ENCODE measurements at regions not wholly inside any gene's neighbourhood (a gene's known extent, or its start where the extent isn't known, plus 50 kb on each side); places are given as distances from the start of the nearest gene placed in this dataset.

- TF ChIP-seq NFE2L2 (IDR thresholded peaks at IDR 0.05; ENCODE audit: low read depth, low read length) (no peak), POLR2A (IDR thresholded peaks at IDR 0.05; ENCODE audit: low read depth, low read length) (no peak), CEBPB (IDR thresholded peaks at IDR 0.05; ENCODE audit: low read depth, low read length) (no peak), BHLHE40 (IDR thresholded peaks at IDR 0.05; ENCODE audit: low read depth, low read length) (no peak), RAD21 (IDR thresholded peaks at IDR 0.05; ENCODE audit: low read length) (no peak), FOS (IDR thresholded peaks at IDR 0.05; ENCODE audit: low read depth, low read length) (no peak), SMC3 (IDR thresholded peaks at IDR 0.05; ENCODE audit: low read depth, low read length) (no peak), USF2 (IDR thresholded peaks at IDR 0.05; ENCODE audit: low read depth, low read length) (no peak), MXI1 (IDR thresholded peaks at IDR 0.05; ENCODE audit: borderline replicate concordance, low read depth, low read length) (no peak), MAZ (IDR thresholded peaks at IDR 0.05; ENCODE audit: borderline replicate concordance, low read depth, low read length) (no peak), ELK1 (IDR thresholded peaks at IDR 0.05; ENCODE audit: borderline replicate concordance, low read depth, low read length) (no peak)
- no peak overlapping the region for H3K4me2 ChIP-seq (ENCODE audit: low read depth, low read length)
- H3K4me3 ChIP-seq (ENCODE audit: insufficient read depth, low read depth, low read length), result no peak overlapping the region
- H3K36me3 ChIP-seq (ENCODE audit: control insufficient read depth, insufficient read depth, low read length), result no peaks in the 10 kb centered on the region
- no peak overlapping the region for H2BK15ac ChIP-seq (ENCODE audit: low read depth, low read length)
- no peak overlapping the region for H4K91ac ChIP-seq (ENCODE audit: insufficient read depth, low read depth, low read length)
- H3K56ac ChIP-seq (ENCODE audit: extremely low read depth, insufficient read depth, low read length), result no peak overlapping the region
- no peak for ATAC-seq (ENCODE audit: low read depth)
- no peak overlapping the region for H2AFZ ChIP-seq (replicated peaks; ENCODE audit: low read length, poor library complexity)
- H3K9me3 ChIP-seq (ENCODE audit: control insufficient read depth, insufficient read depth, low read length), result no peaks in the 10 kb centered on the region
- H3K27me3 ChIP-seq (ENCODE audit: control insufficient read depth, insufficient read depth, low read length), result no peaks in the 10 kb centered on the region
- H2BK20ac ChIP-seq (ENCODE audit: low read depth, low read length), result no peak overlapping the region
- WGBS, 2 experiments (ENCODE audit: extremely low coverage in 2 of 2, insufficient read length in 1 of 2), result no CpG with 5 or more reads among the region's 2 CpGs
- H3K14ac ChIP-seq (replicated peaks; ENCODE audit: low read depth, low read length), result no peak overlapping the region
- no peaks in the 10 kb centered on the region for H3K79me1 ChIP-seq (ENCODE audit: low read depth in 1 of 2, low read length in 2 of 2)
- H4K5ac ChIP-seq (ENCODE audit: low read depth, low read length), result no peak overlapping the region
- no peak overlapping the region for H2BK5ac ChIP-seq (ENCODE audit: low read depth, low read length, poor library complexity, severe bottlenecking)
- dilution Hi-C loops (cut with HindIII; ENCODE audit: low sequenced_read_pairs, unreplicated experiment), result no loop called here
- DNase-seq, result no peak
- no peak overlapping the region for H3K27ac ChIP-seq (ENCODE audit: insufficient read depth, low read length)
- no TSS peak for BruUV-seq (replicated peaks)
- no peak overlapping the region for H3K23ac ChIP-seq (ENCODE audit: low read depth, low read length)
- ChIA-PET CTCF (no interaction called here), POLR2A (ENCODE audit: unreplicated experiment) (no interaction called here)
- H3K9ac ChIP-seq (ENCODE audit: low read depth, low read length), result no peak overlapping the region
- H3K18ac ChIP-seq (ENCODE audit: low read depth, low read length), result peak overlapping the region; percentile 41; the same call in 1 of the 2 replicates
- no peak overlapping the region for H2AK9ac ChIP-seq (replicated peaks; ENCODE audit: low read depth, low read length, poor library complexity)
- H3K9me1 ChIP-seq (ENCODE audit: insufficient read depth, low read length), result no peaks in the 10 kb centered on the region
- no peak overlapping the region for H3K4ac ChIP-seq (ENCODE audit: low read depth, low read length)
- no peak overlapping the region for H2BK120ac ChIP-seq (ENCODE audit: low read depth, low read length)
- no peak overlapping the region for H4K8ac ChIP-seq (ENCODE audit: low read depth in 2 of 2, low read length in 2 of 2)
- intact Hi-C loops (cut with micrococcal nuclease), result no loop called here
- peaks cover 3% of the 10 kb centered on the region for H3K4me1 ChIP-seq (ENCODE audit: control insufficient read depth, insufficient read depth, low read length)
- in situ Hi-C loops (cut with MboI; ENCODE audit: low sequenced_read_pairs), result loop anchor here (10.0 kb wide), 1 partner anchor 251 kb away; no protein-coding TSS in a partner anchor
- no peaks in the 10 kb centered on the region for H4K20me1 ChIP-seq (ENCODE audit: insufficient read depth, low read length)
- H2AK5ac ChIP-seq (ENCODE audit: low read depth, low read length), result no peak overlapping the region
Observed at GRCh38 chr6:132215805-132216204, 185.5 kb downstream of the MOXD1 start.

All from IMR-90 (cell line).